ENCODE measurements at regions not wholly inside any gene's neighbourhood (a gene's known extent, or its start where the extent isn't known, plus 50 kb on each side); places are given as distances from the start of the nearest gene placed in this dataset.
"Not testable (repeated sequence)": the region's sequence is repeated elsewhere in the genome, so short reads cannot be mapped to it uniquely, and the experiment has no call there.

DNA sequence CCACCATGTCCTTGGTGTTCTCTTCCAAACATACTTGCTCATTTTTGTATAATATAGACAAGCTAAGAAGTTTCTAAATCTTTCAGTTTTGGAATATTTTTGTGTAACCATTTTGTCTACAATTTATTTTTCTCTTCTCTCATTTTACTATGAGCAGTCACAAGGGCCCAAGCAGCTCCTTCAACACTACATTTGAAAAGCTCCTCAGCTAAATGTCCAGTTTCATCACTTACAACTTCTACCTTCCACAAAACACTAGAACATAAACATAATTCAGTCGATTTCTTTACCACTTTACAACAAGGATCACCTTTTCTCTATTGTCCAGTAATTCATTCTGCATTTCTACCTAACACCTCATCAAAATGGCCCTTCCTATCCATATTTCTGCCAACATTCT lies 554.4 kb downstream of the RAB28 start:
- no peak overlapping the region for H3K27ac Mint-ChIP-seq
- DNase-seq (ENCODE audit: low spot score) (no peak), ATAC-seq (no peak)
- H3K9me3 Mint-ChIP-seq = peaks cover 19% of the 10 kb centered on the region
- no peaks in the 10 kb centered on the region for H3K27me3 Mint-ChIP-seq
- no peak overlapping the region for H3K4me3 Mint-ChIP-seq
- H3K36me3 Mint-ChIP-seq = peaks cover 4% of the 10 kb centered on the region
- no peaks in the 10 kb centered on the region for H3K4me1 Mint-ChIP-seq (ENCODE audit: low read depth in 2 of 2)

DNA sequence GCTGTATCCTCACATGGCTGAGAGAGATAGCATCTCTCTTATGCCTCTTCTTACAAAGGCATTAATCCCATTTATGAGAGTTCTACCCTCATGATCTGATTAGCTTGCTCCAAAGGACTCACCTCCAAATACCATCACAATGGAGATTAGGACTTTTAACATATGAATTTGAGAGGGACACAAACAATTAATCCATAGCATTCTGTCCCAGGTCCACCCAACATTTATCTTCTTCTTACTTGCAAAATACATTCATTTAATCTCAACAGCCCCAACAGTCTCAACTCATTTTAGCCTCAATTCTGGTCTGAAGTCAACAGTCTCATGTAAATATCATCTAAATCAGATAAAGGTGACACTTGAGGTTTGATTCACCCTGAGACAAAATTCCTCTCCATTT lies 555.4 kb downstream of the RAB28 start:
- Mint-ChIP-seq H3K4me1 (ENCODE audit: low read depth in 2 of 2) (no peaks in the 10 kb centered on the region), H3K4me3 (no peak overlapping the region), H3K36me3 (peaks cover 4% of the 10 kb centered on the region), H3K27me3 (no peaks in the 10 kb centered on the region), H3K9me3 (peaks cover 24% of the 10 kb centered on the region), H3K27ac (no peak overlapping the region)
- ATAC-seq = no peak
- DNase-seq (ENCODE audit: low spot score) = no peak

DNA sequence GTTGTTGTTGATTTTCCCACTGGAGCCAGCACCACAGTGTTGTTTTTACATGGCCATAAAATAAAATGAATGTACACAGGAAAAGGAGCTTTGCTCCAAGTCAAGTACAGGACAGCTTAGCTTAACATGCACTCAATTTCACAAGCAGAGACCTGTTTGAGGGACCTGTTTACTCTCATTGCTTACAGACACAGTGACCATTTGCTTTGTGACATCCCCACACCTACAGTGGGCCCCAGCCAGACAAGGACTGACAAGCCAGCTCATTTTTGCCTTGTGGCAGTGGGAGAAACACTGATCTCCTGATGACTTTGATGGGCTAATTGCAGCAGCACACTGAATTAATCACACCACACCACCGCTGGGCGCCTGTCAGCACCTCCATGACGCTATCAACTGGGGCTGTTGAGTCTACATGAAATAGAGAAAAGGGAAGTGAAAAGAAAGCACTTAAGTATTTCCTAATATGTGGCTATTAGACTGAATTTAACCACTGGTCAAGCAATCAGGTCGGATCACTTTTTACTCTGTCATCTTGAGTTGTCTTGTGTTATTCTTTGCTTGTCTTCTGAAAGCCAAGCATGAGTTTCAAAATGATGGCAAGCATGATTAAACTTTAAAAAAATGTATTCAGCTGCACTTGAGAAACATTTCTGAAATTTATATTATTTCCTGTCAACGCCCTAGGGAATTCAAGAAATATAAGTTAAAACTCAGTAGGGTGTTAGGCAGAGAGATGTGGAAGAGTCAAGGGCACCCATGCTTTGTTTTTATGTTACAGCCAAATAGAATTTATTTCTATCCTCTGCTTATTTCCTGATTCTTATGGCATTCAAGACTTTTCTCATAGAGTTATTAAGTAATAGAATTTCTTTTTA lies 557.7 kb downstream of the RAB28 start:
- Mint-ChIP-seq H3K4me3 (no peak overlapping the region), H3K4me1 (ENCODE audit: low read depth in 2 of 2) (no peaks in the 10 kb centered on the region), H3K27me3 (no peaks in the 10 kb centered on the region), H3K27ac (no peak overlapping the region), H3K9me3 (peaks cover 18% of the 10 kb centered on the region), H3K36me3 (peaks cover 4% of the 10 kb centered on the region)
- no peak for DNase-seq (ENCODE audit: low spot score)
- no peak for ATAC-seq

DNA sequence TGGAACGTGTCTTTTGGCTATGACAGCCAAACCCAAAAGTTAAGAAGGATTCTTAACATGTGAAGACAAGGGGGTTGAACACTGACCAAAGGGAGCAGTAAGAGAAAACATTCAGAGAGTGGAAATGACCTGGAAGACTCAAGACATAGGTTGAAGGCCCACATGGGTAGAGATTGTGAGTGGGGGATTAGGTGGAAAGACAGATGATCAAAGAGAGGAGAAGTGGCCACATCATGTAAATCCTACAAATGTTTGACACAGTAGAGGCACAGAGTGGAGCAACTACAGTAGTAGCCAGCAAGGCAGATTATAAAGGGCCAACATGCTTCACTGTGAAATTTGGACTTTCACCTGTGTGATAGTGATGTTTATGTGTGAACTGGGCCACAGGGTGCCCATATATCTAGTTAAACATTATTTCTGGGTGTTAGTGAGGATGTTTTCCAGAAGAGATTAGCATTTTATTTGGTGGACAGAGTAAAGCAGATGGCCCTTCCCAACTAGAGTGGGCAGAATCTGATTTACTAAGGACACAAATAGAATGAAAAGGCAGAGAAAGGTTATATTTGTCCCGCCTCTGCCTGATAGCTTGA lies 559.3 kb downstream of the RAB28 start:
- H3K4me1 Mint-ChIP-seq (ENCODE audit: low read depth in 2 of 2) = no peaks in the 10 kb centered on the region
- DNase-seq (ENCODE audit: low spot score) (no peak), ATAC-seq (no peak)
- H3K9me3 Mint-ChIP-seq = peaks cover 16% of the 10 kb centered on the region
- H3K27me3 Mint-ChIP-seq = no peaks in the 10 kb centered on the region
- H3K27ac Mint-ChIP-seq = no peak overlapping the region
- H3K4me3 Mint-ChIP-seq = no peak overlapping the region
- peaks cover 3% of the 10 kb centered on the region for H3K36me3 Mint-ChIP-seq

DNA sequence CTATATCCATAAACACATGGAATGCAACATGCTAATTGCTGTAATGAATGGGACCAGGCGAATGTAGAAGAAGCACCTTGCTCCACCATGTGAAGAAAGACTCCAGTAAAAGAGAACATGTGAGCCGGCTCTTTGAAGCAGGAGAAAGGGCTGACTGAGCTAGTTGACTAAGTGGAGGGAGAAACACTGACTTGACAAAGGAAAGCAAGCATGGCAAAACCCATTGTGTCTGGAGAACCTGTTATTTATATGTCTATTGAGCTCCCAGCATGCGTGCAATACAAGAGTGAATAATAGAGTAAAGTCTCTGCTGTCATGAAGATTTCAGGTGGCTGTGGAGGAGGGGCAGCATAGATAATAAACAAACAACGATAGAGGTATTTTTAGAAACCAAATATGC lies 559.9 kb downstream of the RAB28 start:
- DNase-seq (ENCODE audit: low spot score) (no peak), ATAC-seq (no peak)
- H3K27me3 Mint-ChIP-seq = no peaks in the 10 kb centered on the region
- H3K9me3 Mint-ChIP-seq = peaks cover 12% of the 10 kb centered on the region
- no peak overlapping the region for H3K4me3 Mint-ChIP-seq
- no peak overlapping the region for H3K27ac Mint-ChIP-seq
- no peaks in the 10 kb centered on the region for H3K36me3 Mint-ChIP-seq
- H3K4me1 Mint-ChIP-seq (ENCODE audit: low read depth in 2 of 2) = no peaks in the 10 kb centered on the region

DNA sequence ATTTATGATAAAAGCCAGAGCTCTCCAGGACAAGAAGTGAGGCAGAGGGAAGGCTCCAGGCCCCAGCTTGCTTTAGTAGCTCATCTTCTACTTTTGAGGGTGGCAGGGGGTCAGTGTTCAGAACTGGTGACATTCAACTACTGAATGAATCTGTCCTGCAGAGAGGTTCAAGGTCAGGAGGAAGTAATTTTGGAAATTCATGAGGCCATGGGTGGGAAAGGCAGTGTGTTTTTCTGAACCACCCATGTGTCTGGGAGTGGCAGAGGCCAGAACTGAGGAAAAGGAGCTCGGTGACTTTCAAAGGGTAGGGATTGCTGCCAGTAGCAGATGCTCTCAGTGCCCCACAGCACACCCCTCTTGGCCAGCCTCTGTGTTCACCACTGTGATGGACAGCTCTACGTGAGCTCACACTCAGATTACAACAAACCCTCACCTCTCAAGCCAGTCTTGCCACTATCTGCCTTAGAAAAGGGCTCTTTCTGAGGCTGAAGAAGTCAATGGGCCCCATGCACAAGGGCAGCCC lies 571.2 kb downstream of the RAB28 start:
- H3K4me3 Mint-ChIP-seq = no peak overlapping the region
- H3K4me1 Mint-ChIP-seq (ENCODE audit: low read depth in 2 of 2) = no peaks in the 10 kb centered on the region
- peaks cover 8% of the 10 kb centered on the region for H3K36me3 Mint-ChIP-seq
- no peak overlapping the region for H3K27ac Mint-ChIP-seq
- H3K9me3 Mint-ChIP-seq = peaks cover 24% of the 10 kb centered on the region
- DNase-seq (ENCODE audit: low spot score) (no peak), ATAC-seq (no peak)
- H3K27me3 Mint-ChIP-seq = no peaks in the 10 kb centered on the region

DNA sequence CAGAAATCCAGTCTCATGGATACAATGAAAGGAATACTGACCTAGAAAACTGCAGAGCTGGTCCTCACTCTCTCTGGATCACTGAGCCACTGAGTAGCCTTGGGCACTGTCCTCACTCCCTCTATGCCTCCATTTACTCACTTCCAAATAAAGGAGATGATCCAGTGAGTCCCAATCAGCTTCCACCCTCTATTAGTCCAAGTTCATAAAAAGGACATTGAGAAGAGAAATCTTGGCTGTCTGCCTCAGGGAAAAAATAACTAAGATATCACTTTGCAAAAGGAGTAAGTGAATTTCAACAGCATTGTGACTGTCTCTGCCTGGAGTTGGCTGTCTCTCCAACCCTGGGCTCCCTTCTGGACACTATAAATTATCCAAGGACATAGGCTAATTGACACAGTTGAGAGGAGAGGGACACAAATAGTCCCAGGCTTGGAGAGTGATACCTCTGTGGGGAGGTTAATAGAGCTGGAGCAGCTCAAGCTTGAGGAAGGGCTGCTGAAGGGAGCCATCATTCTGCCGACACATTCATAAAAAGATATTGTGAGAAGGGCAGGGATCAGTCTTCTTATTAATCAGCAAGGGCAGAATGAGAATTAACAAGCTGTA lies 572.3 kb downstream of the RAB28 start:
- H3K4me1 Mint-ChIP-seq (ENCODE audit: low read depth in 2 of 2) = no peaks in the 10 kb centered on the region
- H3K27ac Mint-ChIP-seq = no peak overlapping the region
- peaks cover 24% of the 10 kb centered on the region for H3K9me3 Mint-ChIP-seq
- no peak overlapping the region for H3K4me3 Mint-ChIP-seq
- H3K27me3 Mint-ChIP-seq = no peaks in the 10 kb centered on the region
- no peak for DNase-seq (ENCODE audit: low spot score)
- ATAC-seq = no peak
- H3K36me3 Mint-ChIP-seq = peaks cover 8% of the 10 kb centered on the region

- H3K36me3 Mint-ChIP-seq; H3K27me3 Mint-ChIP-seq; ATAC-seq; H3K27ac Mint-ChIP-seq; H3K4me1 Mint-ChIP-seq (ENCODE audit: low read depth in 2 of 2); H3K4me3 Mint-ChIP-seq; DNase-seq (ENCODE audit: low spot score): not testable (repeated sequence)
- peaks cover 12% of the 10 kb centered on the region for H3K9me3 Mint-ChIP-seq
These were observed 580.5 kb downstream of the RAB28 start for GRCh38 chr4:12903640-12904039.

DNA sequence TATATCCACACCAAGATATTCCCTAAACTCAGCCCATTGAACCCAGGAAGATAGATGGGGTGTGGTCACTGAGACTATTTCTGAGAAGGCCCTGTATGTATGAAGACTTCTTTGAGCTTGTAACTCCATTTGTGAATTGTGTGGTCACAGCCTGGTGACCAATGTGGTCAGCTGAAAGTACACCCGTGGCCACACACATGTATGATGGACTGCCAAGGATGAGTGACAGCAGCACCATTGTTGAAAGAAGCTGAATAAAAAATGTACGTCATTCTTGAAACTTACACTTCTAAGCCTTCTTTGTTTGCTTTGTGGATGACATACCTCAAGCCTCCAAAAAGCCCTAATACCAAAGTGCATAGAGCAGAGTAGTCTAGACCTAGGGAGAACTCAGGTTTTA lies 581.4 kb downstream of the RAB28 start:
- Mint-ChIP-seq H3K27me3 (no peaks in the 10 kb centered on the region), H3K9me3 (peaks cover 12% of the 10 kb centered on the region), H3K27ac (no peak overlapping the region), H3K4me3 (no peak overlapping the region), H3K36me3 (no peaks in the 10 kb centered on the region), H3K4me1 (ENCODE audit: low read depth in 2 of 2) (no peaks in the 10 kb centered on the region)
- DNase-seq (ENCODE audit: low spot score) = no peak
- no peak for ATAC-seq

DNA sequence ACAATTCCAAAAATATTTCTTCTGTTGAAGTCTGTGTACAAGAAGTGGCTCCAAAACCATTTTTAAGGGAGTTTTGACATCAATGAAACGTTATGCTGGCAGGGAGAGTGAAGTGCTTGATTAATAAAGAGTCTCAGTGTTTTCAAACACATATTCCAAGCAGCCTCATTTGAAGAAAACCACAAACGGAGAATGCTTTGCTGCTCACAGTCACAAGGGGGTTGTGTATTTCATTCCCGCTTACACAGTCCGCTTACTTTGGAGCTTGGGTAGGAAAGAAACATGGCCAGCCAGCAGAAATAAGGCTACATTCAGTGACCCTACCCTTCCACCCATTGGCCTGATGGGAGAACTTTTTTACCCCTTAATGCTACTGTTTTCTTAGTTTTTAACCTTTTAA lies 586.2 kb downstream of the RAB28 start:
- H3K36me3 Mint-ChIP-seq = no peaks in the 10 kb centered on the region
- no peak overlapping the region for H3K27ac Mint-ChIP-seq
- peaks cover 22% of the 10 kb centered on the region for H3K9me3 Mint-ChIP-seq
- H3K4me3 Mint-ChIP-seq = no peak overlapping the region
- no peaks in the 10 kb centered on the region for H3K27me3 Mint-ChIP-seq
- DNase-seq (ENCODE audit: low spot score) (no peak), ATAC-seq (no peak)
- H3K4me1 Mint-ChIP-seq (ENCODE audit: low read depth in 2 of 2) = no peaks in the 10 kb centered on the region

DNA sequence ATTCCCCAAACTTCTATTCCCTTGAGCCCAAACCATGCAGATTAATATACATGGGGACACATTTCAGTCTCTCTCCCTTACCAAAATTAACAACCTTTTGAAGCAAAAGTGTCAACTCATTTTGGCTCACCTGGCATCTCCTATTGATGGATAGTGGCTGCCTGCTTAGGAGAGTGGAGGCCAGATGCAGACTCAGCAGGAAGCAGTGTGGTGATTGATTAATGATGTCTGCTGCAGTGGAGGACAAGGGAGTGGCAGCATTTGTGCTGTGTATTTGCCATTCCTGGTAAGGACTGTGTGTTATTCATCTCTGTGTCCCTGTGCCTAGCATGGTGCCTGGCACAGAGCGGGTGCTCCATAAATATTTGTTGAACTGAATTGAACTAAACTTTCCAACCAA lies 590.1 kb downstream of the RAB28 start:
- no peak overlapping the region for H3K4me3 Mint-ChIP-seq
- H3K27ac Mint-ChIP-seq = no peak overlapping the region
- H3K4me1 Mint-ChIP-seq (ENCODE audit: low read depth in 2 of 2) = no peaks in the 10 kb centered on the region
- H3K9me3 Mint-ChIP-seq = peaks cover 15% of the 10 kb centered on the region
- no peaks in the 10 kb centered on the region for H3K27me3 Mint-ChIP-seq
- no peak for ATAC-seq
- no peaks in the 10 kb centered on the region for H3K36me3 Mint-ChIP-seq
- no peak for DNase-seq (ENCODE audit: low spot score)

DNA sequence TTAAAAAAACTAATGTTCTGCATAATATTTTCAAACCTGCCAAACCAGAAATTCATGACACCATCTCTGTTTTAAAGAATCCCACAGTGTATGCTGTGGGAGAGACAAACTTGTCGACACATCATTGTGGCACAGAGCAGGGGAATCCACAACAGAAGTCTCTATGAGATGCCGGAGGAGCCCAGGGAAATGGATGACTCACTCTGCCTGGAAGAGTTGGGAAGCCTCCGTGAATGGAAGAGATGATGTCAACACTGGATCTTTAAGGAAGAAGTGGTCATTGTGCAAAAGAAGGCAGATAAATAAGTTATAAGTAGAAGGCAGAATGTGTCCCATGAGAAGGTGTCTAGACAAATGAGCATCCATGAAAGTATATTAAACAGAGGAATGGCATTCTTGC lies 595.1 kb downstream of the RAB28 start:
- Mint-ChIP-seq H3K4me3 (no peak overlapping the region), H3K9me3 (peaks cover 13% of the 10 kb centered on the region), H3K36me3 (peaks cover 6% of the 10 kb centered on the region), H3K27ac (no peak overlapping the region), H3K27me3 (no peaks in the 10 kb centered on the region), H3K4me1 (ENCODE audit: low read depth in 2 of 2) (no peaks in the 10 kb centered on the region)
- DNase-seq (ENCODE audit: low spot score) = no peak
- no peak for ATAC-seq

DNA sequence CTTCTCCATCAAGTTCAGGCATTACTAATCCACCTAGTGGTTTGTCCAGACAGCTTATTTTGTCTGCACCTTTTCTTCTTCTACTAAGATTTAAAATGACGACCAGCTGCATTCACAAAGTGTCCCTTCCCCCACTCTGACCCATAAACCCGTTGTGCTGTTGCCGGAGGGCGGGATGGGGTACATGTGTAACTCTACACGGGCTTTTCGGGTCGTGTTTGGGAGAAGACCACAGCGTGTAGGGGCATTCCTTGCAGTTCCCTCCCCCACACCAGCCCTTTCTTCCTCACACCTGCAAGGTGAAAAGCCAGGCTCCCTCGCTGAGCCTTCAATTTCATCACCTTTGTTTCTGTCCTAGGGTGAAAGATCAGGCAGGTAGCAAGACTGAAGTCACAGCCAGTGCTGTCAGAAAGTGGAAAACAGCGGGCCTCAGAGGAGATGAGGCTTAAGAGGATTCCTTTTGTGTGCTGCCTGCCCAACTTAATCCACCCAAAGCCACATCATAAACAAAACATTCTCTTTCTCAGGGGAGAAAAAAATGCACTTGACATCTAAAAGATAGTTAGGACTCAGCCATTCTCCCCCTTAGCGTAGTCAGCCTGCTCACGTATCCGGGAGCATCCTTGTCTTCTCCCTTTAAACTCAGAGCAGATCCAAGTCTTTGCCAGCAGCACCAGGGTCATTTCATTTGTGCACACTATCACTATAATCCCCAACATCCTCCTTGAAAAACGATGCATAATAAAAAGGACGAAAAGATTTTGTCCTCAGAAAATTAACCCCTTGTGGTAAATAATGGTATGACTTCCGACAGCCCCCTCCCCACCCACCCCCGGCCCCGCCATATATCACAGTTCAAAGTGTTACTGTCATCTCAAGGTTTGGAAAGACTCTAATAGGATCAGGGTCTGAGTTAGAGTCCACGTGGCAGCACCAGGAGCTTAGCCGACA lies 599.0 kb downstream of the RAB28 start:
- no peak overlapping the region for H3K4me3 Mint-ChIP-seq
- no peak for ATAC-seq
- H3K4me1 Mint-ChIP-seq (ENCODE audit: low read depth in 2 of 2) = no peaks in the 10 kb centered on the region
- peaks cover 6% of the 10 kb centered on the region for H3K36me3 Mint-ChIP-seq
- no peak overlapping the region for H3K27ac Mint-ChIP-seq
- H3K9me3 Mint-ChIP-seq = peaks cover 13% of the 10 kb centered on the region
- DNase-seq (ENCODE audit: low spot score) = no peak
- H3K27me3 Mint-ChIP-seq = no peaks in the 10 kb centered on the region
